Keratinocyte (primary cell): ENCODE measurements at regions not wholly inside any gene's neighbourhood (a gene's known extent, or its start where the extent isn't known, plus 50 kb on each side); places are given as distances from the start of the nearest gene placed in this dataset.

Experiments used
- DNase-seq: peaks from one replicate; pipeline ENCODE4 v3.0.0-alpha.2; 2011; ENCODE audit warnings: low read depth, missing footprints, low spot score
- FAIRE-seq: peaks from 2 replicates; lab custom pipeline; 2011; peaks lifted over from hg19 to GRCh38; lab: Jason Lieb, UNC
- H2AFZ ChIP-seq: 2 replicates; pipeline ENCODE4 v1.6.0; 2012; ENCODE audit warnings: low read length, control low read depth, inconsistent platforms; ENCODE audit not compliant: control insufficient read depth
- H3K27ac ChIP-seq: 2 replicates; pipeline ENCODE4 v1.5.1; 2011; ENCODE audit warnings: low read length; ENCODE audit not compliant: control insufficient read depth, insufficient read depth
- H3K27me3 ChIP-seq: 3 replicates; pipeline ENCODE4 v1.6.0; 2011; ENCODE audit warnings: low read length; ENCODE audit not compliant: control insufficient read depth, insufficient read depth; ENCODE audit errors: extremely low read depth
- H3K36me3 ChIP-seq, 2 experiments: 2 replicates in 1 of 2; 3 replicates in 1 of 2; pipeline ENCODE4 v1.5.1; 2011; ENCODE audit warnings: low read length in 2 of 2, mild to moderate bottlenecking in 1 of 2; ENCODE audit not compliant: control insufficient read depth in 2 of 2, insufficient read depth in 2 of 2; ENCODE audit errors: extremely low read depth in 1 of 2
- H3K4me1 ChIP-seq: 3 replicates; pipeline ENCODE4 v1.5.1; 2011; ENCODE audit warnings: low read length; ENCODE audit not compliant: control insufficient read depth, insufficient read depth; ENCODE audit errors: extremely low read depth
- H3K4me2 ChIP-seq: 3 replicates; pipeline ENCODE4 v1.6.0; 2011; ENCODE audit warnings: low read depth, low read length; ENCODE audit not compliant: control insufficient read depth, insufficient read depth; ENCODE audit errors: extremely low read depth
- H3K4me3 ChIP-seq, 3 experiments: fragments of 200-600 bp in 1 of 3; sonication (generic) in 1 of 3; 2 replicates in 2 of 3; 3 replicates in 1 of 3; pipeline ENCODE4 v1.5.1; 2011 to 2016; ENCODE audit warnings: low read length in 3 of 3, mild to moderate bottlenecking in 3 of 3, control low read depth in 2 of 3, inconsistent platforms in 1 of 3, low read depth in 1 of 3, mixed read lengths in 1 of 3, mixed run types in 1 of 3, moderate library complexity in 1 of 3; ENCODE audit not compliant: control insufficient read depth in 2 of 3, insufficient read depth in 2 of 3; ENCODE audit errors: extremely low read depth in 1 of 3
- H3K79me2 ChIP-seq: 2 replicates; pipeline ENCODE4 v1.6.0; 2012; ENCODE audit warnings: low read length; ENCODE audit not compliant: control insufficient read depth, insufficient read depth
- H3K9ac ChIP-seq: 3 replicates; pipeline ENCODE4 v1.6.0; 2011; ENCODE audit warnings: low read length; ENCODE audit not compliant: control insufficient read depth, insufficient read depth; ENCODE audit errors: extremely low read depth
- H3K9me1 ChIP-seq: 3 replicates; pipeline ENCODE4 v1.6.0; 2011; ENCODE audit warnings: low read length; ENCODE audit not compliant: control insufficient read depth, insufficient read depth; ENCODE audit errors: extremely low read depth
- H3K9me3 ChIP-seq: 2 replicates; pipeline ENCODE4 v1.5.1; 2012; ENCODE audit warnings: low read depth, low read length; ENCODE audit not compliant: control insufficient read depth
- H4K20me1 ChIP-seq: 3 replicates; pipeline ENCODE4 v1.6.0; 2011; ENCODE audit warnings: low read length; ENCODE audit not compliant: control insufficient read depth, insufficient read depth; ENCODE audit errors: extremely low read depth
- CTCF ChIP-seq, 3 experiments: IDR thresholded peaks in 1 of 3; conservative IDR thresholded peaks in 1 of 3; optimal IDR thresholded peaks in 1 of 3; 2 replicates in 2 of 3; 3 replicates in 1 of 3; pipeline versions ENCODE3 to v1.5.1; 2011; ENCODE audit warnings: low read length in 3 of 3, mild to moderate bottlenecking in 3 of 3, moderate library complexity in 2 of 3, control low read depth in 1 of 3, inconsistent platforms in 1 of 3; ENCODE audit not compliant: insufficient read depth in 2 of 3; ENCODE audit errors: extremely low read depth in 1 of 3
- EZH2 ChIP-seq: IDR thresholded peaks from one replicate; pipeline ENCODE4 v1.6.1; 2012; ENCODE audit warnings: inconsistent platforms, mild to moderate bottlenecking, low read length, moderate library complexity
- dilution Hi-C: fragments of 300-500 bp; cut with MboI; formaldehyde crosslinking; loops from one replicate; pipeline ENCODE4 v1.7.0; 2020; ENCODE audit warnings: low sequenced_read_pairs; ENCODE audit not compliant: extremely low pct_ligation_motif_present

DNA sequence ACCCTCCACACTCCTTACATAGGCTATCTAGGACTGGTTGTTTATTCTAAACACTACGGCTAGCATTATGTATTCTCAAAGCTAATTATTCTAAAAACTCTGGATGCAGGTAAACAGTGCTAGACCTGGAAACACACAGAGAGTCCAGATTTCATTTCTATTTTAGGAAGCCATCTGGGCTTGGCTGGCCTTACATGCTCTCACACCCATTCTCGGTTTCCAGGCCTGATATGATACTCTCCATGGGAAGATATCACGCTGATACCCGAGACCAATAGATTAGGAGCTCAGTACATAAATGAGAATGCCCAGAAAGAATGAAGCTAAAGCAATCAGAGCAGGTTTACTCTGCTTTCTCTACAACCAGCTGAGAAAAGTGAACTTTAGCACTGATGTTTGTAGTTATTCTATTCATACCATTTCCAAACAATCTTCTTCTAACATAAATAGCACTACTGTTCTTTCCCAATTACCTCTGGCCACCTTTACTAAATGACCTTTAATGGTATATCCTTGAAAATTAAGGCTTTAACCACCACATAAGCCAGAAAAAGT lies 973.3 kb downstream of the PCDH18 start:
- Histone ChIP-seq H3K79me2 (no peaks in the 10 kb centered on the region), H3K9me3 (no peaks in the 10 kb centered on the region), H2AFZ (no peak overlapping the region), H3K9ac (no peak overlapping the region), H4K20me1 (no peaks in the 10 kb centered on the region), H3K27ac (no peak overlapping the region), H3K9me1 (no peaks in the 10 kb centered on the region), H3K36me3 (no peaks in the 10 kb centered on the region), H3K27me3 (no peaks in the 10 kb centered on the region), H3K4me1 (no peaks in the 10 kb centered on the region), H3K4me3 (no peak overlapping the region), H3K4me2 (no peak overlapping the region)
- FAIRE-seq = no peak
- TF ChIP-seq EZH2 = no peak
- no peak for TF ChIP-seq CTCF (optimal IDR thresholded peaks at IDR 0.05 in 1 of 3, IDR thresholded peaks at IDR 0.05 in 1 of 3, conservative IDR thresholded peaks at IDR 0.05 in 1 of 3; ENCODE audit: extremely low read depth in 1 of 3, insufficient read depth in 2 of 3, low read length in 3 of 3)
- no peak for DNase-seq
- dilution Hi-C loops = no loop called here

- Histone ChIP-seq H3K9me1 (no peaks in the 10 kb centered on the region), H3K9me3 (no peaks in the 10 kb centered on the region), H3K79me2 (no peaks in the 10 kb centered on the region), H3K4me1 (no peaks in the 10 kb centered on the region), H3K36me3 (no peaks in the 10 kb centered on the region), H2AFZ (no peak overlapping the region), H3K9ac (no peak overlapping the region), H3K27ac (no peak overlapping the region), H3K27me3 (no peaks in the 10 kb centered on the region), H4K20me1 (no peaks in the 10 kb centered on the region), H3K4me2 (no peak overlapping the region), H3K4me3 (no peak overlapping the region)
- dilution Hi-C loops = no loop called here
- DNase-seq (no peak), FAIRE-seq (no peak)
- no peak for TF ChIP-seq EZH2
- no peak for TF ChIP-seq CTCF (optimal IDR thresholded peaks at IDR 0.05 in 1 of 3, IDR thresholded peaks at IDR 0.05 in 1 of 3, conservative IDR thresholded peaks at IDR 0.05 in 1 of 3; ENCODE audit: extremely low read depth in 1 of 3, insufficient read depth in 2 of 3, low read length in 3 of 3)
Measured at GRCh38 chr4:136557396-136557795, 974.9 kb downstream of the PCDH18 start.
